Pulmonary artery endothelial cell (primary cell): ENCODE measurements at regions not wholly inside any gene's neighbourhood (a gene's known extent, or its start where the extent isn't known, plus 50 kb on each side); places are given as distances from the start of the nearest gene placed in this dataset.

Source experiments
- DNase-seq: peaks from one replicate; pipeline ENCODE4 v3.0.0-alpha.2; 2011; ENCODE audit warnings: low read depth, low spot score

DNA sequence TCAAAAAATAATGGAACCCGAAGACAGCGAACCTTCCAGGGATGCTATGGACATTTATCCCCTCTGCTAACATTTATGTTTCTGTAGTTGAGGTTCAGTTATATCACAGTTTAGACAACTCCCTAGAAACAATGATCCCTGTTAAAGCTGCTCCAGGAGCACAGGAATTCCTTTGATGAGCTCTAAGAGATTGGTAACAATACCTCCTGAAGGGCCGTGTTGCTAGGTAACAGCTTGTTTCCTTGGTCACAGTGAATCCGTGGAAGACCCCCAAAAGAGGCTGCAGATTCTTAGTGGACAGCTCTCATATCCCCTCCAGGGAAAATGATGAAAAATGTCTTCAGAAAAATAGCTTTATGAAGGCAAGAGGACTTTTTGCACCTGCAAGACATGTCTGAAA, 160.2 kb downstream of the SERPINI1 start:
- DNase-seq = no peak

DNA sequence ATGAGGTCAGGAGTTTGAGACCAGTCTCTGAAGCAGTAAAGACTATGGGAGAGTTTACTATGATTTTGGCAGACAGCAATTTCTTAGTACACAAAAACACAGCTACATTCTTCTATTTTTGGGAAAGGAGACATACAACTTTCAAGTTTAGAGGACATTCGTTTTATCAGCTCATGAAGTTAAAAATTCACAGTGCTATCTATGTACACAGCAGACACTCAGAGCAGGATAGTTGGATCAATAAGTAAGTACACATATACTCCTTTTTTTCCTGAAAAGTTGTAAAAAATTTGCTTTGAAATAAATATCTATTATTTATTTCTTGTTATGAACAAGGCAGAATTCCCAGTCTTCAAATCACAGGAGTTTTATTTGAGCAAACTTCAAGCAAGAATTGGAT, 159.7 kb downstream of the SERPINI1 start:
- no peak for DNase-seq

DNA sequence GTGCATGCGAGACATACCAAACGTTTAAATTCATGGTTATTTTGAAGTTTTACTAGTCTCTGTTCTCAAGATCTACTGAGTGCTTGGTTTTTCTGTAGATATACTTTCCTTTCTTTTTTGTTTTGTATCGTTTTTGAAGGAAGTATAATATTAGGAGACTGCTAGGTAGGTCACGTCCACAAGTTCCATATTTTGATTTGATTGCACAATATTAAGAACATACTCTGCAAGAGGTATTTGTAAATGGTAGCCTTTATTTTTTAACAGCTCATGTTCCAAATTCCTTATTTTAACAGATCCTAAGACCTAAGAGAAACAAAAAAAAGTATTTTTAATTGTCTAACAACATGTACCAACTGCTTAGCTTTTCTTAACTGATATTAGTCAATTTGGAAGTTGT, 156.7 kb downstream of the SERPINI1 start:
- no peak for DNase-seq

GRCh38 chr3:167887096-167887495, 151.6 kb downstream of the SERPINI1 start:
- no peak for DNase-seq

GRCh38 chr3:167886690-167887089, 151.2 kb downstream of the SERPINI1 start:
- no peak for DNase-seq

DNA sequence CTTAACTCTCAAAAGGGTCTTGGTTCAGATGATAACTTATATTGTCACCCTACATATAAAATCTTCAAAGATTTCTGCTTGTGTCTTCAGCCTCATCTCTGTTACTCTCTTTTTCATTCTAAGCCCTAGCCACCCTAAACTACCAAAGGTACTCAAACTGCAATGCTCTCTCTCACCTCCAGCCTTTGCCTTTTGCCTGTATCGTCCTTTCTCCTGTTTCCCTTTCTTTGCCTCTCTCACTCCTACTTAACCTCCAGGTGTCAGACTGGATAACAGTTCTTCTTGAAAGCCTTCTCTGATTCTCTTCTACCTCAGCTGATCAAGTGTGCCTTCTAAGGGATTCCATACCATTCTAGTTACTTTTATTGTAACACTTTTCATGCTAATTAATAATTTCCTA, 149.8 kb downstream of the SERPINI1 start:
- DNase-seq = no peak

- no peak for DNase-seq
These were observed 149.0 kb downstream of the SERPINI1 start for GRCh38 chr3:167884481-167884880.

GRCh38 chr3:167883452-167883851, 147.9 kb downstream of the SERPINI1 start:
- DNase-seq = no peak

DNA sequence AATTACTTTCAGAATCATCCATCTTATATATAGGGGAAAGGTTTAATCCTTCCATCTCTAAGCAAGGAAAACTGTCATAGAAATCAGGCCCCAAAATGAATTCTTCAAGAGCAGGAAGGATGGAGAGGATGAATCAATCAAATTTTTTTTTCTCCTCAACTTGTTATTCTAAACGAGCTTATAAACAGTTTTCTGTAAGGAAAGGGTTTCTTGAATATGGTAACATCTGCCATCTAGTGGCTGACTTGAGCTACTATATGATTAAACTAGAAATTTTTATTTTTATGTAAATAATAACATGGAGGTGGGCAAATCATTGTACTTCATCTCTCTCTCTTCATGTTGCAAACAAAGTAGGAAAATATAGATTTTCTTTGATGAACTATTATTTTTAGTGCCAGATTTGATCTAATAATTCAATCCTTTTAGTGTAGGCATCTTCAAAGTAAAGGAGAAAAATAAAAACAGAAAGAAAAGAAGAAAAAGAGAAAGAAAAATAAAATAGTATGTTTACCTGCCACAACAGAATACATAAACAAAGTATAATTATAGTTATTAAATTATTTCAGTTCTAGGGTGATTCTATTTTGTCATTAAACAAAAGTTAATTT, 146.6 kb downstream of the SERPINI1 start:
- peak; percentile 3 for DNase-seq

DNA sequence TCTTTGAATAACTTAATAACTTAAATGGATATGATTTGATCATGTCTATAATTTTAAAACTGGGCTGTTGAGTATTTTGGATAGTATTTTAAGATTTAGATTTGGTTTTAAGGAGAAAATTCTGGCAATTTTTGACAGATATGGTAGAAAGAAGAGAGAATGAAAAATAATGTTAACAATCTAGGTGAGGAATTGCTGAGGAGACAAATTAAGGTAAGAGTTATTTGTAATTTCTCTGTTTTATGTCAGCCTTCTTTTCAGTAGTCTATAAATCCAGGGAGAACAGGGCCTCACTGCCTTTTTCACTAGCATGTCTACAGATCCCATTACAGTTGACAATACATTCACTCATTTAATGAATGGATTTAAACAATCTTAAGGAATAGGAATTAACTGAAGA, 144.7 kb downstream of the SERPINI1 start:
- DNase-seq = no peak

GRCh38 chr3:167876620-167877281, 141.2 kb downstream of the SERPINI1 start:
- no peak for DNase-seq
